ENCODE measurements at regions not wholly inside any gene's neighbourhood (a gene's known extent, or its start where the extent isn't known, plus 50 kb on each side); places are given as distances from the start of the nearest gene placed in this dataset.
"Not testable (repeated sequence)": the region's sequence is repeated elsewhere in the genome, so short reads cannot be mapped to it uniquely, and the experiment has no call there.

DNA sequence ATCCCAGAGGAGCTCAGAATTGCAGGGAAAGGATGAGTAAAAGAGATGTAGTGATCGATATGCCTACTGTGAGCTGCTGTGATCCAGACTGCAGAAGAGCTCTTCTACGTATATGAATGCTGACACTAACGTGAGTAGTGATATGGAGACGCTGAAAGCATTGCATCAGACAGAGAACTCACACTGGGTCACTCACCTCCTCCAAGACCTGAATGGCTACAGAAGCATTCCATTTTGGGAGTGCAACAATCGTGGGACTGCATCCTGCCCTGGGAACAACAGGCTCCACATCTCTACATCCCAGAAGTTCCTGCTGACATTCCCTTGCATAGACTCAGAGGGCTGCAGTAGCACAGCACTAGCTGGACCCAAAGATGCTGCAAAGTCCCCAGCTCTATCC, 755.9 kb upstream of the MEF2C start:
- no peak for DNase-seq (ENCODE audit: low read depth in 2 of 2)

DNA sequence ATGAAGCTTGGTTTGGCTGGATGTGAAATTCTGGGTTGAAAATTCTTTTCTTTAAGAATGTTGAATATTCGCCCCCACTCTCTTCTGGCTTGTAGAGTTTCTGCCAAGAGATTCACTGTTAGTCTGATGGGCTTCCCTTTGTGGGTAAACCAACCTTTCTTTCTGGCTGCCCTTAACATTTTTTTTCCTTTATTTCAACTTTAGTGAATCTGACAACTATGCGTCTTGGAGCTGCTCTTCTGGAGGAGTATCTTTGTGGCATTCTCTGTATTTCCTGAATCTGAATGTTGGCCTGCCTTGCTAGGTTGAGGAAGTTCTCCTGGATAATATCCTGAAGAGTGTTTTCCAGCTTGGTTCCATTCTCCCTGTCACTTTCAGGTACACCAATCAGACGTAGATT, 751.2 kb upstream of the MEF2C start:
- not testable (repeated sequence) for DNase-seq (ENCODE audit: low read depth in 2 of 2)

DNA sequence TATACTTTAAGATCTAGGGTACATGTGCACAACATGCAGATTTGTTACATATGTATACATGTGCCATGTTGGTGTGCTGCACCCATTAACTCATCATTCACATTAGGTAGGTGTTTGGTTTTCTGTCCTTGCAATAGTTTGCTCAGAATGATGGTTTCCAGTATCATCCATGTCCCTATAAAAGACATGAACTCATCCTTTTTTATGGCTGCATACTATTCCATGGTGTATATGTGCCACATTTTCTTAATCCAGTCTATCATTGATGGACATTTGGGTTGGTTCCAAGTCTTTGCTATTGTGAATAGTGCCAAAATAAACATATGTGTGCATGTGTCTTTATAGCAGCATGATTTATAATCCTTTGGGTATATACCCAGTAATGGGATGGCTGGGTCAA, 747.1 kb upstream of the MEF2C start:
- DNase-seq (ENCODE audit: low read depth in 2 of 2) = not testable (repeated sequence)

DNA sequence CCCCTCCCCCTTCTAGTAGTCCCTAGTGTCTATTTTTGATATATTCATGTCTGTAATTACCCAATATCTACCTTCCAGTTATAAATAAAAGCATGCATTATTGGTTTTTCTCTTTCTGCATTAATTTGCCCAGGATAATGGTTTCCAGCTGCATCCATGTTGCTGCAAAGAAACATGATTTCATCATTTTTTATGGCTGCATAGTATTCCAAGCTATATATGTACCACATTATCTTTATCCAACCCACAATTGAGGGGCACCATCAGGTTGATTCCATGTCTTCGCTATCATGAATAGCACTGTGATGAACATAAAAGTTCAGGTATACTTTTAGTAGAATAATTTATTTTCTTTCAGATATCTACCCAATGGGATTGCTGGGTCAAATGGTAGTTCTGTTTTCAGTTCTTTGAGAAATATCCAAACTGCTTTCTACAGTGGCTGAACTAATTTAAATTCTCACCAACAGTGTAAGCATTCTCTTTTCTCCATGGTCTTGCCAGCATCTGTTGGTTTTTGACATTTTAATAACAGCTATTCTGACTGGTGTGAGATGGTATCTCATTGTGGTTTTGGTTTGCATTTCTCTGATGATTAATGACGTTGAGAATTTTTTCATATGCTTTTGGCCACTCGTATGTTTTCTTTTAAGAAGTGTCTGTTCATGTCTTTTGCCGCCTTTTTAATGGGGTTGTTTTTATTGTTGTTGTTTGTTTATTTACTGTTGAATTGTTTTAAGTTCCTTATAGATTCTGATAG, 746.1 kb upstream of the MEF2C start:
- DNase-seq (ENCODE audit: low read depth in 2 of 2) = no peak

- DNase-seq (ENCODE audit: low read depth in 2 of 2) = no peak
Measured at GRCh38 chr5:89615839-89616518, 733.0 kb upstream of the MEF2C start.

DNA sequence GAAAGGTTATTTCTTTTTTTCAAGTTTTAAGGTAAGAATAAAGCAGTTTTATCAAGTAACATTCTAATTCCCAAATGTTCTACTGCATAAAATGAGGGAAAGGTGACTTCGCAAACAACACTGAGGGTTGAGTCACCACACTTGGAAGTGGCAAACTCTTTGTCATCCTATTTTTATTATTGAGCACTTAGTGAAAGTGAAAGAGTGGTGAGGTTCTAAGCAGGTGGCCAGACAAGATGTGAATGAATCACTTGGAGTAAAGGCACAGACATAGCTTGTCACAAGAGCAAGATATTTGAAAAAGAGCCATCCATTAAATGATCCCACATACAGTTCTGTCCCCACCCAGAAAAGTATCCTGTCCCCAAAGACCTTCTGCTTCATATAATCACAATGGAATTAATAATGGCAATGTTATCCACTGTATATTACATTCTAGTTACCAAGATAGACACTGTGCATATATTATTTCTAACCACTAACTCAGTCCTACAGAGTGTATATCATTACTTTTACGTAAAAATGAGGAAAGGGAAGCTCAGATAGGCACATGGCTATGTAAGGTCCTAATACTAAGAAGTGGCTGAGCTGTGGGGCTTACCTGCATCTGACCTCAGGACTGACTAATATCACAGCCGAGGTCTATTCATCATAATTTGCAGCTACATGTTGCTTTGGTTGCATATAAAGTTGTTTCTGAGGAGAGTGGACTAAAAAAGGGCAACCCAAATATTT, 730.4 kb upstream of the MEF2C start:
- DNase-seq (ENCODE audit: low read depth in 2 of 2) = no peak

DNA sequence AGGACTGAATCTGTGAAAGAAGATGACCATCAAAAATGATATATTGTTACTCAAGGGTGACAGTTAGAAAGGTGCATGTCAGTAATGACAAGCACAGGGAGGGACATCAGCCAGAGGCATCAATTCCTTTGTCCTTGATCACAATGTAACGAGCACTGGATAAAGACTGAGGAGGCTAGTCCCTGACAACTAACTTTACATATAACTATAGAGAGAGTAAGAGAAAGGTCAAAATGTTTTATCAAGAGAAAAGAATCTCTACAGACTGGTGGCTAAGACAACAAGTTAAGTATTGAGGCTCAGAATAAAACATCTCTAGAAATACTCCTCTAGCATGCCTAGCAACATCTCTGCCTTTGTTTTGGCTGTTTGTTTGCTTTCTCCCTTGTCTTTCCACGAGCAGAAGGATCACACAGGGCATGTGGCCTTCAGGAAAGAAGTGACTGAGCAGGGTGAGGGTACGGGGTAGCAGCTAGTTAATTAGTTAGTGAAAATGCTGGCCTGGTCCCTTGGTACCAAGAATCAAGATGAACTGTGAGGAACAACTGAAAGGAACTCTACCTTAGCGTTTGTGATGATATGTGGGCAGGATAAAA, 724.1 kb upstream of the MEF2C start:
- no peak for DNase-seq (ENCODE audit: low read depth in 2 of 2)

GRCh38 chr5:89604342-89604741, 721.4 kb upstream of the MEF2C start:
- no peak for DNase-seq (ENCODE audit: low read depth in 2 of 2)

GRCh38 chr5:89601880-89602279, 718.9 kb upstream of the MEF2C start:
- no peak for DNase-seq (ENCODE audit: low read depth in 2 of 2)

DNA sequence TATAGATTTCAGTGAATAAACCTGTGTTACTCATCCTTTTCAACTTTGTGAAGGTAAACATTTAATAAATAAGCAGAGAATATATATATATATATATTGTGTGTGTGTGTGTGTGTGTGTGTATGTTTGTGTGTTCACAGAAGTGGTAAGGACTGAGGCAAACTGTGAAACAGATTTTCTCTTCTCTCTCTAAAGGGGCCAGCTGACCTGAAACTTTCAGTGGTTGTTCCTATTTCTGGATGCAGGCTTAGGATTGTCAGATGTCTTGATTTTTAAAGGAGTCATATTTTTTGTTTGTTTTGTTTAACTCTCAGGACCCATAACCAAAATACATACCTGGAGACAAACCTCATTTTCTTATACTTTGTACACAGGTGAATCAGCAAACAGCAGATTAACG, 714.9 kb upstream of the MEF2C start:
- DNase-seq (ENCODE audit: low read depth in 2 of 2) = no peak

- DNase-seq (ENCODE audit: low read depth in 2 of 2) = no peak
Measured at GRCh38 chr5:89596821-89597220, 713.8 kb upstream of the MEF2C start.

GRCh38 chr5:89595056-89595455, 712.1 kb upstream of the MEF2C start:
- no peak for DNase-seq (ENCODE audit: low read depth in 2 of 2)

DNA sequence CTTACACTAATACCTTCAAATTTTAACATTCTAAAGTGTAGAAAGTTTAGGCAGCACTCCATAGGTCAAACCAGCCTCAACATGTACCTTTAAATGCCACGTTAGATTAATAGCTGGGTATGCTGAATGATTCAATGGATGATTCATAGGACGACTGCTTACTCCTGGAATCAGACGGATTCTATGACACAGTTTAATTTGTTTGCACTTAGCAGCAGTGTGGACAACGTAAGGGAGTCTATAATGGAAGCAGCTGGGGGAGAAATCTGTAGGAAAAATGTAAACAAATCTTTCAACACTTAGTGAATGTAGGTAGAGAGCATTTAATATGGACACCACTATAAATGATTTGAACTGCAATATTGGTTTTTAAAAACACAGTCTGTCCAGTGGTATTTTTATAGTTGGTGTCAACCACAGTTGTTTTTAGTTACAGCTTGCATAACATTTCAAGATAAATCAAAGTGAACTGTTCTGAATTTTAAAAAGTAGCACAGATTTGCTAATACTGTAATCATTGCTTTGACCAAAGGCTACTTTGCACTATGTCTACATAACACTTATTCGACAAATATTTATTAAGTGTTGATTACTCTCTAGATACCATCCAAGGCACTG, 701.5 kb upstream of the MEF2C start:
- no peak for DNase-seq (ENCODE audit: low read depth in 2 of 2)

DNA sequence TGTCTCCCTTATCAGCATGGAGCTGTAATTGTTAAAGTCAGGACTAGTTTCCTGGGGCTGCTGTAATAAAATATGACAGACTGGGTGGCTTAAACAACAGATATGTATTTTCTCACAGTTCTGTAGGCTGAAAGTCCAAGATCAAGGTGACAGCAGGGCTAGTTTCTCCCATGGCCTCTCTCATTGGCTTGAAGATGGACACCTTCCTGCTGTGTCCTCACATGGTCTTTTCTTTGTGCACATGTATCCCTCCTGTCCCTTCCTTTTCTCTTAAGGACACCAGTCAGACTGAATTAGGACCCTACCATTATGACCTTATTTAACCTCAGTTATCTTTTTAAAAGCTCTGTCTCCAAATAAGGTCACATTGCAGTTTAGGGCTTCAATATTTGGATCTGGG, 700.5 kb upstream of the MEF2C start:
- no peak for DNase-seq (ENCODE audit: low read depth in 2 of 2)

DNA sequence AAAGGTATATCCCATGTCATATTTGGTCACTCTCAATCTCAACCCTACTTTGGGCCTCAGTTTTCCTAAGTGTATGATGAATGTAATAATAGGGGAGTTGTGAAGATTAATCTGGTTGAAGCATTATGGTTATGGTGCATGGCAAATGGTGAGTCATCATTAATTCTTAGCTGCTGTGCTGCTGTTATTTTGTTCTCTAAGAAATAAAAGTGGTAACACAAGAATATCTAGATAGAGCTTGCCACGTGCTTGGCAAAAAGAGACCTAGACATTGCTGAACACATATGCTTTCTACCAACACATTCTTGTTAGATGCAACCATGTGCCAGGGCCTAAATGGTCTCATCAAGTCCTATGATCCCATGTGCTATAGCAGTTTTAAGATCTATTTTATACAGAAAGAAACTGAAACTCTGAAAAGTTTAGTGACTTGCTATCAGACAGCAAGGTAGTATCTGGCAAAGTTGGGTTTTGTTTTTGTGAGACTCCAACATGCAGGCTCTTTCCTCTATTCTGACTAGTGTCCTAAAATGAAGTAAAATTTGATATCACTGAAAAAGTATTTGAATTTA, 699.9 kb upstream of the MEF2C start:
- DNase-seq (ENCODE audit: low read depth in 2 of 2) = no peak

- no peak for DNase-seq (ENCODE audit: low read depth in 2 of 2)
Measured at GRCh38 chr5:89580976-89581375, 698.0 kb upstream of the MEF2C start.

DNA sequence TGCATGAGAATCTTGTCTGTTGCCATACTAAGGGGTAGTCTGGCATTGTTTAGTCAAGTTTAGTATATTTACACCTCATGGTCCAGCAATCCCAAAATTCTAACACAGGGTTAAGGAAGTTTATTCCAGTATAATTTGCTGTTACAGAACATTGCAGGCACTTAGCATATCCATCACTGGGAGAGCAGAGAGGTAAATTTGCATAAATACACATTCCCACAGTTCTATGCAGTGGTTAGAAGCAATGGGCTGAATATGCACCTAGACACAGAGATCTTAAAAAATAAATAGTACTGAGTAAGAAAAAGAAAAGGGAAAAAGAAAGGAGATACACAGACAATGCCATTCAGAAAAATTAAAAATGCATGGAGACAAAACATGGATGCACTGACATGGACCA, 692.3 kb upstream of the MEF2C start:
- no peak for DNase-seq (ENCODE audit: low read depth in 2 of 2)

- DNase-seq (ENCODE audit: low read depth in 2 of 2) = no peak
Measured at GRCh38 chr5:89573345-89573744, 690.4 kb upstream of the MEF2C start.

GRCh38 chr5:89572696-89573095, 689.7 kb upstream of the MEF2C start:
- DNase-seq (ENCODE audit: low read depth in 2 of 2) = no peak

GRCh38 chr5:89570557-89570956, 687.6 kb upstream of the MEF2C start:
- no peak for DNase-seq (ENCODE audit: low read depth in 2 of 2)

DNA sequence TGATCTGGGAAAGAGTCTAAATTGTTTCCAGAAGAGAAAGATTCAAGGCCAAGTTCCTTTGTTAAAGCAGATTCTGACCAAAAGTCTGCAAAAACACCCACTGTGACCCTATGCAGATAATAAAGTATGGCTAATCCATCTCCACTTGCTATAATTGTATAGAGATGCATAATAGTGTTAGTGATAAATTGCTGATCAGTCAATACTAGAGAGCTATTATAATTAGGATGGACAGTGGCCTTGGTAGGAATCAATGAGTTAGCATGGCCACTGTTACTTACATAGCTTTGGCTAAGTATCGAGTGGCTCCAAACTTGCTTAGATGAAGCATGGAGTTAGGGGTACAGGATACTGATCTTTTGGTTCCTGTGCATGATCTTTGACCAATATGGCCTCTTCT, 683.4 kb upstream of the MEF2C start:
- DNase-seq (ENCODE audit: low read depth in 2 of 2) = no peak

DNA sequence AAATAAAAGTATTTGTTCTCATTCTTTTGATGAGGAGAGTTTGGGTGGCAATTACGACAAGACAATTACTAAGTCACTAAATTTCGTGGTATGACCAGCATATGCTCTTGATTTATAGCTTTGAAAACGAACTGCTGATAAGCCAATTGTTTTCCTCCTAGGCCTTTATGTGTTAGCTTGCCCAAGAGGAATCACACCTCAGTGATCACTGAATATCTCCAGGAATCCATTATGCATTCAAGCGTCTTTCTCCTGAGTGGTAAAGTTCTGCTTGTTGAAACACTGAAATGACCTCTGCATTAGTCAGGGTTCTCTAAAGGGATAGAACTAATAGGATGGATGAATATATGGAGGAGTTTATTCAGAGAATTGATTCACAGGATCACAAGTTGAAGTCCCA, 677.7 kb upstream of the MEF2C start:
- no peak for DNase-seq (ENCODE audit: low read depth in 2 of 2)

Measured in activated CD8-positive, alpha-beta memory T cell treated with anti-CD3 and anti-CD28 coated beads for 4 hours (primary cell).